HCT116 (cell line): ENCODE measurements at regions not wholly inside any gene's neighbourhood (a gene's known extent, or its start where the extent isn't known, plus 50 kb on each side); places are given as distances from the start of the nearest gene placed in this dataset.

Source experiments
- ATAC-seq: fragments of 200-7000 bp; cut with Tn5 transposase; 2 replicates; pipeline ENCODE4 v1.9.1; 2020; ENCODE audit warnings: mild to moderate bottlenecking, moderate library complexity
- BruUV-seq: library from RNA; stranded (reverse); fragments of 400-500 nt; replicated peaks from 2 replicates; lab custom pipeline; 2021; lab: Mats Ljungman, UMichigan
- CTCF ChIA-PET: fragments of 300-600 bp; sonication (Branson Sonifier 250); formaldehyde crosslinking; loops from one replicate; lab custom pipeline; 2021; ENCODE audit warnings: antibody characterized with exemption; lab: Charles Lee
- POLR2A ChIA-PET: fragments of 300-600, 350-600 bp; sonication (Branson Sonifier 250); formaldehyde crosslinking; loops from one replicate; lab custom pipeline; 2021; ENCODE audit warnings: antibody characterized with exemption; lab: Charles Lee
- RAD21 ChIA-PET, 2 experiments: fragments of 300-600 bp; sonication (Branson Sonifier 250); formaldehyde crosslinking; loops; one replicate each; lab custom pipeline; 2023; ENCODE audit warnings: low total read pairs in 2 of 2; ENCODE audit not compliant: uncharacterized antibody in 2 of 2, unreplicated experiment in 2 of 2, low non-redundant PET in 1 of 2; lab: Charles Lee
- DNase-seq: peaks from one replicate; pipeline ENCODE4 v3.0.0-alpha.2; 2010; ENCODE audit warnings: low read depth, low spot score
- H2AFZ ChIP-seq: fragments of 200-600 bp; shearing (Covaris generic), sonication (generic); 2 replicates; pipeline ENCODE4 v1.6.1; 2017; ENCODE audit warnings: low read depth, mixed run types, mixed read lengths, antibody characterized with exemption, low read length; ENCODE audit not compliant: poor library complexity, severe bottlenecking
- H3K27ac ChIP-seq: 2 replicates; pipeline ENCODE4 v1.5.1; 2012; ENCODE audit warnings: low read depth, low read length
- H3K27me3 ChIP-seq: fragments of 200-600 bp; sonication (generic); 2 replicates; pipeline ENCODE4 v1.6.1; 2016; ENCODE audit warnings: mixed run types, low read length, mixed read lengths; ENCODE audit not compliant: insufficient read depth
- H3K36me3 ChIP-seq, 2 experiments: fragments of 200-500 bp in 1 of 2; fragments of 200-600 bp in 1 of 2; sonication (Bioruptor generic) in 1 of 2; sonication (generic) in 1 of 2; 2 replicates each; pipeline versions ENCODE4 v1.5.1 to v1.6.1; 2014 to 2016; ENCODE audit warnings: low read length in 2 of 2, inconsistent platforms in 1 of 2, mixed read lengths in 1 of 2, mixed run types in 1 of 2; ENCODE audit not compliant: insufficient read depth in 2 of 2, control insufficient read depth in 1 of 2
- H3K4me1 ChIP-seq, 2 experiments: fragments of 200-600 bp in 1 of 2; sonication (generic) in 1 of 2; 2 replicates each; pipeline versions ENCODE4 v1.5.1 to v1.6.1; 2012 to 2017; ENCODE audit warnings: low read length in 2 of 2, inconsistent platforms in 1 of 2, mild to moderate bottlenecking in 1 of 2, mixed read lengths in 1 of 2, mixed run types in 1 of 2, moderate library complexity in 1 of 2; ENCODE audit not compliant: insufficient read depth in 2 of 2, control insufficient read depth in 1 of 2
- H3K4me2 ChIP-seq: fragments of 200-600 bp; sonication (generic); 2 replicates; pipeline ENCODE4 v1.6.1; 2017; ENCODE audit warnings: mixed run types, low read length, mixed read lengths
- H3K4me3 ChIP-seq, 2 experiments: fragments of 200-600 bp in 1 of 2; sonication (generic) in 1 of 2; replicated peaks in 1 of 2; 2 replicates each; pipeline ENCODE4 v1.5.1; 2011 to 2016; ENCODE audit warnings: low read length in 2 of 2, control low read depth in 1 of 2, low read depth in 1 of 2, mild to moderate bottlenecking in 1 of 2, mixed read lengths in 1 of 2, mixed run types in 1 of 2
- H3K79me2 ChIP-seq: fragments of 200-600 bp; sonication (generic); 2 replicates; pipeline ENCODE4 v1.6.1; 2017; ENCODE audit warnings: mild to moderate bottlenecking, mixed run types, low read length, moderate library complexity, mixed read lengths; ENCODE audit not compliant: insufficient read depth
- H3K9ac ChIP-seq: fragments of 200-600 bp; sonication (generic); 2 replicates; pipeline ENCODE4 v1.6.1; 2016; ENCODE audit warnings: low read length, mixed read lengths
- H3K9me2 ChIP-seq: fragments of 200-600 bp; sonication (generic), shearing (Covaris generic); 2 replicates; pipeline ENCODE4 v1.6.1; 2017; ENCODE audit warnings: mixed run types, mild to moderate bottlenecking, moderate library complexity; ENCODE audit not compliant: insufficient read depth
- H3K9me3 ChIP-seq, 2 experiments: fragments of 200-500 bp in 1 of 2; fragments of 200-600 bp in 1 of 2; sonication (Bioruptor generic) in 1 of 2; sonication (generic) in 1 of 2; 2 replicates each; pipeline ENCODE4 v1.6.1; 2014 to 2017; ENCODE audit warnings: low read length in 2 of 2, mixed read lengths in 2 of 2, inconsistent platforms in 1 of 2, low read depth in 1 of 2, mild to moderate bottlenecking in 1 of 2, mixed run types in 1 of 2, moderate library complexity in 1 of 2; ENCODE audit not compliant: control insufficient read depth in 1 of 2, insufficient read depth in 1 of 2
- H4K20me1 ChIP-seq: fragments of 200-600 bp; sonication (generic), shearing (Covaris generic); 2 replicates; pipeline ENCODE4 v1.6.1; 2017; ENCODE audit warnings: mixed run types, mild to moderate bottlenecking, moderate library complexity; ENCODE audit not compliant: insufficient read depth
- CBX3 ChIP-seq: IDR thresholded peaks from 2 replicates; pipeline ENCODE4 v1.6.1; 2012; ENCODE audit warnings: low read depth
- CTCF ChIP-seq, 3 experiments: fragments of 200-600 bp in 1 of 3; sonication (generic) in 1 of 3; IDR thresholded peaks in 2 of 3; conservative IDR thresholded peaks in 1 of 3; 2 replicates each; pipeline ENCODE4 v1.5.1; 2012 to 2017; ENCODE audit warnings: low read depth in 2 of 3, low read length in 2 of 3, antibody characterized with exemption in 1 of 3, borderline replicate concordance in 1 of 3, control low read depth in 1 of 3, mild to moderate bottlenecking in 1 of 3, mixed read lengths in 1 of 3, mixed run types in 1 of 3, moderate library complexity in 1 of 3; ENCODE audit not compliant: insufficient read depth in 1 of 3
- EGR1 ChIP-seq: IDR thresholded peaks from 2 replicates; pipeline ENCODE4 v1.6.1; 2012; ENCODE audit warnings: low read depth
- ELF1 ChIP-seq: IDR thresholded peaks from 2 replicates; pipeline ENCODE4 v1.6.1; 2012; ENCODE audit warnings: low read depth, borderline replicate concordance
- EZH2 ChIP-seq: fragments of 200-600 bp; sonication (generic); IDR thresholded peaks from 2 replicates; pipeline ENCODE4 v1.6.1; 2017; ENCODE audit warnings: antibody characterized with exemption, mixed run types
- FOSL1 ChIP-seq: IDR thresholded peaks from 2 replicates; pipeline ENCODE4 v1.6.1; 2012; ENCODE audit warnings: low read depth
- POLR2AphosphoS5 ChIP-seq: IDR thresholded peaks from 2 replicates; pipeline ENCODE4 v1.6.1; 2011; ENCODE audit warnings: mild to moderate bottlenecking, low read depth, low read length, moderate library complexity
- RAD21 ChIP-seq: IDR thresholded peaks from 2 replicates; pipeline ENCODE4 v1.6.1; 2012; ENCODE audit warnings: low read depth, mild to moderate bottlenecking
- SIN3A ChIP-seq: IDR thresholded peaks from 2 replicates; pipeline ENCODE4 v1.6.1; 2012; ENCODE audit warnings: low read depth
- SP1 ChIP-seq: IDR thresholded peaks from 2 replicates; pipeline ENCODE4 v1.6.1; 2012; ENCODE audit warnings: low read depth
- SRF ChIP-seq: IDR thresholded peaks from 2 replicates; pipeline ENCODE4 v1.6.1; 2012; ENCODE audit warnings: low read depth
- ZFX ChIP-seq: fragments of 450-650 bp; IDR thresholded peaks from 2 replicates; pipeline ENCODE4 v1.6.1; 2017
- ZNF274 ChIP-seq: fragments of 200-500 bp; sonication (Bioruptor generic); IDR thresholded peaks from 2 replicates; pipeline ENCODE4 v1.6.1; 2014; ENCODE audit warnings: mild to moderate bottlenecking, low read depth, low read length, inconsistent platforms
- intact Hi-C: fragments of 100-400 bp; cut with micrococcal nuclease; formaldehyde crosslinking; loops from 2 replicates; pipeline ENCODE4 v1.10.0; 2022
- TF ChIP-seq, protein P1 (sequence below): IDR thresholded peaks from 2 replicates; pipeline ENCODE4 v1.6.1; 2012
- TF ChIP-seq, protein P2 (sequence below): IDR thresholded peaks from 2 replicates; pipeline ENCODE4 v1.6.1; 2012
- TF ChIP-seq, protein P3 (sequence below): IDR thresholded peaks from 2 replicates; pipeline ENCODE4 v1.6.1; 2011; ENCODE audit warnings: mild to moderate bottlenecking, low read length, moderate library complexity; ENCODE audit not compliant: insufficient replicate concordance; ENCODE audit errors: extremely low read depth

DNA sequence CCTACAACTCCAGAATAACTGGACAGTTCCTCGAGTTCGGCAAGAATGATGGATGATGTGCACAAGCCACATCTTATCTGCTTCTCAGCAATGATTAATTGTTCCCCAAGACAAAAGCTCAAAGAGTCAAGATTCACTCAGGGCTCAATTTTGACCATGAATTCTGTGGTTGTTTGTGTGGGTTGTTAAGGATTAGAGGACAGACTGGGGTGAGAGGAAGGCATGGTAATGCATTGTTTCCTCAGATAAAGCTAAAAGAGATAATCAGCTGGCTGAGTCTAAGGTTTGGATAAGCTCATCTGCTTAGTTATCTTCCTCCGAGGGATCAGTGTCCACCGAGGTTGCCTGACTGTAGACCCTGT, 161.0 kb downstream of the CPEB2 start:
- H3K4me2 ChIP-seq, result no peak overlapping the region
- H3K4me3 ChIP-seq, result no peak overlapping the region
- H3K36me3 ChIP-seq, result no peaks in the 10 kb centered on the region
- ATAC-seq (no peak), DNase-seq (no peak)
- intact Hi-C loops, result loop anchor here (5.0 kb wide), 2 partner anchors 291 to 1506 kb away; no protein-coding TSS in a partner anchor
- H3K9me3 ChIP-seq, result no peaks in the 10 kb centered on the region
- ChIA-PET RAD21 (no interaction called here), CTCF (no interaction called here), POLR2A (no interaction called here)
- BruUV-seq, result no TSS peak
- H3K9ac ChIP-seq, result no peak overlapping the region
- no peaks in the 10 kb centered on the region for H3K9me2 ChIP-seq
- H3K27me3 ChIP-seq, result 0 out of 2 replicates have a peak, but pooled peaks cover 5% of the 10 kb centered on the region
- peaks cover 0 to 5% of the 10 kb centered on the region in 2 experiments; a peak in 1 of 4 replicates for H3K4me1 ChIP-seq
- no peak overlapping the region for H2AFZ ChIP-seq
- TF ChIP-seq EZH2 (no peak), SRF (no peak), FOSL1 (no peak), ZNF274 (no peak), SIN3A (no peak), EGR1 (no peak)
- TF ChIP-seq, protein P1, sequence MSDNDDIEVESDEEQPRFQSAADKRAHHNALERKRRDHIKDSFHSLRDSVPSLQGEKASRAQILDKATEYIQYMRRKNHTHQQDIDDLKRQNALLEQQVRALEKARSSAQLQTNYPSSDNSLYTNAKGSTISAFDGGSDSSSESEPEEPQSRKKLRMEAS, result no peak
- TF ChIP-seq, protein P2, sequence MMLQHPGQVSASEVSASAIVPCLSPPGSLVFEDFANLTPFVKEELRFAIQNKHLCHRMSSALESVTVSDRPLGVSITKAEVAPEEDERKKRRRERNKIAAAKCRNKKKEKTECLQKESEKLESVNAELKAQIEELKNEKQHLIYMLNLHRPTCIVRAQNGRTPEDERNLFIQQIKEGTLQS, result no peak
- H4K20me1 ChIP-seq, result no peaks in the 10 kb centered on the region
- no peak overlapping the region for H3K27ac ChIP-seq
- H3K79me2 ChIP-seq, result no peaks in the 10 kb centered on the region

GRCh38 chr4:15164571-15164970, 162.3 kb downstream of the CPEB2 start:
- Histone ChIP-seq H3K9ac (no peak overlapping the region), H3K9me2 (no peaks in the 10 kb centered on the region), H3K79me2 (no peaks in the 10 kb centered on the region), H3K27ac (no peak overlapping the region), H3K4me1 (no peaks in the 10 kb centered on the region), H3K9me3 (no peaks in the 10 kb centered on the region), H3K36me3 (no peaks in the 10 kb centered on the region), H3K27me3 (0 out of 2 replicates have a peak, but pooled peaks cover 5% of the 10 kb centered on the region), H2AFZ (no peak overlapping the region), H4K20me1 (no peaks in the 10 kb centered on the region), H3K4me3 (no peak overlapping the region), H3K4me2 (no peak overlapping the region)
- ChIA-PET CTCF (no interaction called here), POLR2A (no interaction called here), RAD21 (no interaction called here)
- BruUV-seq, result no TSS peak
- intact Hi-C loops, result loop anchor here (5.0 kb wide), 2 partner anchors 292 to 1507 kb away; no protein-coding TSS in a partner anchor
- ATAC-seq (no peak), DNase-seq (no peak)
- TF ChIP-seq EZH2, result no peak
- TF ChIP-seq, protein P2, result no peak
- TF ChIP-seq POLR2AphosphoS5, result no peak
- TF ChIP-seq CBX3, result no peak
- TF ChIP-seq, protein P1, result no peak
- TF ChIP-seq, protein P3, sequence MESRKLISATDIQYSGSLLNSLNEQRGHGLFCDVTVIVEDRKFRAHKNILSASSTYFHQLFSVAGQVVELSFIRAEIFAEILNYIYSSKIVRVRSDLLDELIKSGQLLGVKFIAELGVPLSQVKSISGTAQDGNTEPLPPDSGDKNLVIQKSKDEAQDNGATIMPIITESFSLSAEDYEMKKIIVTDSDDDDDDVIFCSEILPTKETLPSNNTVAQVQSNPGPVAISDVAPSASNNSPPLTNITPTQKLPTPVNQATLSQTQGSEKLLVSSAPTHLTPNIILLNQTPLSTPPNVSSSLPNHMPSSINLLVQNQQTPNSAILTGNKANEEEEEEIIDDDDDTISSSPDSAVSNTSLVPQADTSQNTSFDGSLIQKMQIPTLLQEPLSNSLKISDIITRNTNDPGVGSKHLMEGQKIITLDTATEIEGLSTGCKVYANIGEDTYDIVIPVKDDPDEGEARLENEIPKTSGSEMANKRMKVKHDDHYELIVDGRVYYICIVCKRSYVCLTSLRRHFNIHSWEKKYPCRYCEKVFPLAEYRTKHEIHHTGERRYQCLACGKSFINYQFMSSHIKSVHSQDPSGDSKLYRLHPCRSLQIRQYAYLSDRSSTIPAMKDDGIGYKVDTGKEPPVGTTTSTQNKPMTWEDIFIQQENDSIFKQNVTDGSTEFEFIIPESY, result no peak
- no peak for TF ChIP-seq SP1
- no peak for TF ChIP-seq ZFX
- no peak for TF ChIP-seq RAD21
- TF ChIP-seq EGR1, result no peak
- TF ChIP-seq ELF1, result no peak
- no peak for TF ChIP-seq CTCF (IDR thresholded peaks at IDR 0.05 in 2 of 3, conservative IDR thresholded peaks at IDR 0.05 in 1 of 3; ENCODE audit: borderline replicate concordance in 1 of 3, insufficient read depth in 1 of 3, low read depth in 2 of 3, low read length in 2 of 3)
- no peak for TF ChIP-seq FOSL1
- TF ChIP-seq SIN3A, result no peak
- no peak for TF ChIP-seq ZNF274
